Astrocyte (in vitro differentiated cells and primary cell): ENCODE measurements at regions not wholly inside any gene's neighbourhood (a gene's known extent, or its start where the extent isn't known, plus 50 kb on each side); places are given as distances from the start of the nearest gene placed in this dataset.

Experiments
- DNase-seq: peaks from one replicate; pipeline ENCODE4 v3.0.0-alpha.2; 2010; ENCODE audit warnings: low read depth
- FAIRE-seq: peaks from 2 replicates; lab custom pipeline; 2011; peaks lifted over from hg19 to GRCh38; lab: Jason Lieb, UNC
- H2AFZ ChIP-seq: 2 replicates; pipeline ENCODE4 v1.6.0; 2012; ENCODE audit warnings: low read depth, low read length, inconsistent platforms
- H3K27ac ChIP-seq: 2 replicates; pipeline ENCODE4 v1.5.1; 2011; ENCODE audit warnings: low read depth, low read length, inconsistent platforms
- H3K27me3 ChIP-seq: 2 replicates; pipeline ENCODE4 v1.6.0; 2011; ENCODE audit warnings: low read length, inconsistent platforms; ENCODE audit not compliant: insufficient read depth
- H3K36me3 ChIP-seq: 2 replicates; pipeline ENCODE4 v1.5.1; 2011; ENCODE audit warnings: low read length, inconsistent platforms; ENCODE audit not compliant: insufficient read depth
- H3K4me1 ChIP-seq: 2 replicates; pipeline ENCODE4 v1.5.1; 2011; ENCODE audit warnings: low read length, inconsistent platforms; ENCODE audit not compliant: insufficient read depth
- H3K4me2 ChIP-seq: 2 replicates; pipeline ENCODE4 v1.6.0; 2012; ENCODE audit warnings: low read length, inconsistent platforms
- H3K4me3 ChIP-seq: 2 replicates; pipeline ENCODE4 v1.5.1; 2011; ENCODE audit warnings: low read depth, mild to moderate bottlenecking, low read length, inconsistent platforms; ENCODE audit not compliant: insufficient read depth
- H3K79me2 ChIP-seq: 2 replicates; pipeline ENCODE4 v1.6.0; 2012; ENCODE audit warnings: mild to moderate bottlenecking, low read length, inconsistent platforms; ENCODE audit not compliant: insufficient read depth
- H3K9ac ChIP-seq: 2 replicates; pipeline ENCODE4 v1.6.0; 2012; ENCODE audit warnings: mild to moderate bottlenecking, low read length, inconsistent platforms
- H3K9me3 ChIP-seq: 2 replicates; pipeline ENCODE4 v1.5.1; 2012; ENCODE audit warnings: low read depth, mild to moderate bottlenecking, low read length, inconsistent platforms; ENCODE audit not compliant: insufficient read depth
- H4K20me1 ChIP-seq: 2 replicates; pipeline ENCODE4 v1.6.0; 2012; ENCODE audit warnings: low read length, inconsistent platforms; ENCODE audit not compliant: insufficient read depth
- H3K27ac Mint-ChIP-seq: one replicate; pipeline ENCODE4 v1.8.0; 2021; ENCODE audit warnings: mild to moderate bottlenecking, mixed read lengths; ENCODE audit not compliant: unreplicated experiment
- H3K27me3 Mint-ChIP-seq: one replicate; pipeline ENCODE4 v1.8.0; 2021; ENCODE audit warnings: low read depth, mixed read lengths; ENCODE audit not compliant: unreplicated experiment
- H3K36me3 Mint-ChIP-seq: one replicate; pipeline ENCODE4 v1.8.0; 2021; ENCODE audit warnings: low read depth, mixed read lengths; ENCODE audit not compliant: unreplicated experiment
- H3K4me1 Mint-ChIP-seq: one replicate; pipeline ENCODE4 v1.8.0; 2021; ENCODE audit warnings: low read depth, mixed read lengths; ENCODE audit not compliant: unreplicated experiment
- H3K4me3 Mint-ChIP-seq: one replicate; pipeline ENCODE4 v1.8.0; 2021; ENCODE audit warnings: mild to moderate bottlenecking, moderate library complexity, mixed read lengths; ENCODE audit not compliant: unreplicated experiment
- H3K9me3 Mint-ChIP-seq: one replicate; pipeline ENCODE4 v1.8.0; 2021; ENCODE audit warnings: mild to moderate bottlenecking, mixed read lengths; ENCODE audit not compliant: unreplicated experiment
- CTCF ChIP-seq: IDR thresholded peaks from 2 replicates; pipeline ENCODE4 v1.5.1; 2011; ENCODE audit warnings: low read depth, mild to moderate bottlenecking, inconsistent platforms, low read length, moderate library complexity; ENCODE audit not compliant: insufficient read depth
- EZH2 ChIP-seq: IDR thresholded peaks from 2 replicates; pipeline ENCODE4 v1.6.1; 2012; ENCODE audit warnings: mild to moderate bottlenecking, low read length, inconsistent platforms; ENCODE audit not compliant: insufficient read depth

- H3K36me3 Mint-ChIP-seq: no peaks in the 10 kb centered on the region
- Histone ChIP-seq H3K9ac (no peak overlapping the region), H3K27me3 (no peaks in the 10 kb centered on the region), H2AFZ (no peak overlapping the region), H3K79me2 (no peaks in the 10 kb centered on the region), H3K4me3 (no peak overlapping the region), H4K20me1 (no peaks in the 10 kb centered on the region), H3K27ac (no peak overlapping the region), H3K36me3 (no peaks in the 10 kb centered on the region), H3K9me3 (no peaks in the 10 kb centered on the region), H3K4me2 (no peak overlapping the region), H3K4me1 (no peaks in the 10 kb centered on the region)
- H3K27ac Mint-ChIP-seq: no peak overlapping the region
- no peaks in the 10 kb centered on the region for H3K9me3 Mint-ChIP-seq
- H3K27me3 Mint-ChIP-seq: peaks cover 5% of the 10 kb centered on the region
- H3K4me3 Mint-ChIP-seq: no peak overlapping the region
- TF ChIP-seq CTCF (no peak), EZH2 (no peak)
- no peaks in the 10 kb centered on the region for H3K4me1 Mint-ChIP-seq
- FAIRE-seq (peak; percentile 43), DNase-seq (no peak)
Observed at GRCh38 chrX:38916801-38917200, 115.5 kb downstream of the MID1IP1 start.

GRCh38 chrX:38917954-38918353 lies 116.7 kb downstream of the MID1IP1 start:
- H3K9me3 Mint-ChIP-seq: no peaks in the 10 kb centered on the region
- TF ChIP-seq CTCF: no peak
- TF ChIP-seq EZH2: no peak
- H3K4me3 ChIP-seq: no peak overlapping the region

GRCh38 chrX:38919202-38919601 lies 117.9 kb downstream of the MID1IP1 start:
- no peaks in the 10 kb centered on the region for H3K79me2 ChIP-seq
- Mint-ChIP-seq H3K27ac (no peak overlapping the region), H3K4me3 (no peak overlapping the region), H3K27me3 (peaks cover 3% of the 10 kb centered on the region), H3K4me1 (no peaks in the 10 kb centered on the region), H3K9me3 (no peaks in the 10 kb centered on the region), H3K36me3 (no peaks in the 10 kb centered on the region)
- H3K9ac ChIP-seq: no peak overlapping the region
- no peak overlapping the region for H2AFZ ChIP-seq
- DNase-seq (no peak), FAIRE-seq (peak; percentile 98)
- H3K4me2 ChIP-seq: no peak overlapping the region
- no peak for TF ChIP-seq CTCF
- TF ChIP-seq EZH2: no peak
- H3K36me3 ChIP-seq: no peaks in the 10 kb centered on the region
- no peaks in the 10 kb centered on the region for H3K4me1 ChIP-seq
- H3K4me3 ChIP-seq: no peak overlapping the region
- no peaks in the 10 kb centered on the region for H3K27me3 ChIP-seq
- no peaks in the 10 kb centered on the region for H3K9me3 ChIP-seq
- H3K27ac ChIP-seq: no peak overlapping the region
- H4K20me1 ChIP-seq: no peaks in the 10 kb centered on the region

More at GRCh38 chrX:38917954-38918353, 116.7 kb downstream of the MID1IP1 start:
- H2AFZ ChIP-seq: no peak overlapping the region
- H3K27ac ChIP-seq: no peak overlapping the region
- H3K4me1 ChIP-seq: no peaks in the 10 kb centered on the region
- no peak overlapping the region for H3K9ac ChIP-seq
- Mint-ChIP-seq H3K36me3 (no peaks in the 10 kb centered on the region), H3K4me3 (no peak overlapping the region), H3K4me1 (no peaks in the 10 kb centered on the region), H3K27me3 (peaks cover 3% of the 10 kb centered on the region), H3K27ac (no peak overlapping the region)
- no peaks in the 10 kb centered on the region for H3K27me3 ChIP-seq
- DNase-seq (no peak), FAIRE-seq (no peak)
- H3K4me2 ChIP-seq: no peak overlapping the region
- no peaks in the 10 kb centered on the region for H3K9me3 ChIP-seq
- no peaks in the 10 kb centered on the region for H3K79me2 ChIP-seq
- H4K20me1 ChIP-seq: no peaks in the 10 kb centered on the region
- no peaks in the 10 kb centered on the region for H3K36me3 ChIP-seq
